Stomach (tissue), 8 donors: ENCODE measurements at regions not wholly inside any gene's neighbourhood (a gene's known extent, or its start where the extent isn't known, plus 50 kb on each side); places are given as distances from the start of the nearest gene placed in this dataset.
A peak's percentile ranks its signal among the peaks of the same experiment; 100 is the strongest.

Source experiments
- DNase-seq, 2 donors: peaks; one replicate each; pipeline versions ENCODE4 v3.0.0 to v3.0.0-alpha.2; 2013 to 2019
- H3K27ac ChIP-seq, 5 donors: fragments of 200-600 bp in 4 of 5; sonication (generic) in 4 of 5; one replicate each; pipeline ENCODE4 v1.5.1; 2013 to 2019; ENCODE audit warnings: mild to moderate bottlenecking in 1 of 5, moderate library complexity in 1 of 5
- H3K27me3 ChIP-seq, 3 donors: fragments of 200-600 bp; sonication (generic); one replicate each; pipeline ENCODE4 v1.5.1; 2017 to 2019; ENCODE audit warnings: mixed run types in 1 of 3
- H3K36me3 ChIP-seq, 4 donors: fragments of 200-600 bp; sonication (generic); 1 replicate in 3 of 4; 2 replicates in 1 of 4; pipeline ENCODE4 v1.5.1; 2016 to 2019
- H3K4me1 ChIP-seq, 4 donors: fragments of 200-600 bp; sonication (generic); one replicate each; pipeline ENCODE4 v1.5.1; 2016 to 2019
- H3K4me3 ChIP-seq, 4 donors: fragments of 200-600 bp; sonication (generic) in 3 of 4; one replicate each; pipeline ENCODE4 v1.5.1; 2016 to 2019; ENCODE audit warnings: mild to moderate bottlenecking in 1 of 4
- H3K9me3 ChIP-seq, 4 donors: fragments of 200-600 bp; sonication (generic); one replicate each; pipeline ENCODE4 v1.5.1; 2016 to 2019
- CTCF ChIP-seq, 7 experiments: fragments of 450-650 bp in 4 of 7; fragments of 200-600 bp in 3 of 7; sonication (generic) in 3 of 7; IDR thresholded peaks; one replicate each; pipeline ENCODE4 v1.5.1; 2016 to 2019; ENCODE audit warnings: antibody characterized with exemption in 7 of 7, control low read depth in 2 of 7, mild to moderate bottlenecking in 1 of 7
- EP300 ChIP-seq: sonication (generic); formaldehyde crosslinking; IDR thresholded peaks from one replicate; pipeline ENCODE4 v1.6.1; 2017; ENCODE audit warnings: antibody characterized with exemption
- POLR2A ChIP-seq, 4 donors: fragments of 450-650 bp; IDR thresholded peaks; one replicate each; pipeline ENCODE4 v1.6.1; 2016; ENCODE audit warnings: antibody characterized with exemption in 4 of 4, control low read depth in 2 of 4, mild to moderate bottlenecking in 1 of 4, moderate library complexity in 1 of 4
- POLR2AphosphoS5 ChIP-seq, 3 donors: sonication (generic); formaldehyde crosslinking; IDR thresholded peaks; one replicate each; pipeline ENCODE4 v1.6.1; 2016; ENCODE audit warnings: antibody characterized with exemption in 3 of 3
- WGBS, 5 donors: extraction: QIAGEN DNeasy Blood & Tissue Kit in 3 of 5; methylation state at CpG; one replicate each; pipeline versions ENCODE4 v1.1.5 to v1.1.7; 2013 to 2018; 5-methylcytosine and 5-hydroxymethylcytosine counted together
- intact Hi-C: fragments of 100-400 bp; cut with DNase I; formaldehyde crosslinking; loops from one replicate; pipeline ENCODE4 v1.15.1; 2023; ENCODE audit warnings: low total_unique reads
- donor health status: healthy with polysubstance abuse.
- donor health status: Bipolar disorder and iron deficiency.
- donor health status: healthy.

- 38 to 58% (median 50%) methylated on average over 2 of the region's 2 CpGs for WGBS, 5 donors
- Histone ChIP-seq H3K27me3 (no peaks in the 10 kb centered on the region), H3K4me3 (no peak overlapping the region), H3K4me1 (no peaks in the 10 kb centered on the region), H3K36me3 (no peaks in the 10 kb centered on the region), H3K27ac (no peak overlapping the region), H3K9me3 (peaks cover 0 to 5% (median 2%) of the 10 kb centered on the region in 4 donors)
- intact Hi-C loops: no loop called here
- TF ChIP-seq POLR2A (IDR thresholded peaks at IDR 0.05) (no peak), EP300 (no peak), CTCF (IDR thresholded peaks at IDR 0.05) (no peak), POLR2AphosphoS5 (IDR thresholded peaks at IDR 0.05) (no peak)
- no peak for DNase-seq
These were observed 1108.7 kb downstream of the NCAM2 start for GRCh38 chr21:22106720-22107410.

GRCh38 chr21:22115746-22116145 lies 1117.5 kb downstream of the NCAM2 start:
- no peaks in the 10 kb centered on the region for H3K36me3 ChIP-seq
- 32 to 56% (median 45%) methylated on average over 2 of the region's 2 CpGs for WGBS, 5 donors
- H3K4me3 ChIP-seq: no peak overlapping the region
- no peaks in the 10 kb centered on the region for H3K4me1 ChIP-seq
- intact Hi-C loops: no loop called here
- TF ChIP-seq EP300 (no peak), CTCF (IDR thresholded peaks at IDR 0.05) (no peak), POLR2AphosphoS5 (IDR thresholded peaks at IDR 0.05) (no peak), POLR2A (IDR thresholded peaks at IDR 0.05) (no peak)
- H3K27me3 ChIP-seq: no peaks in the 10 kb centered on the region
- H3K27ac ChIP-seq: no peak overlapping the region
- peak in 1 of 2 donors; percentile 3 for DNase-seq
- peaks cover 0 to 9% (median 4%) of the 10 kb centered on the region in 4 donors for H3K9me3 ChIP-seq

- Histone ChIP-seq H3K27ac (no peak overlapping the region), H3K4me1 (no peaks in the 10 kb centered on the region), H3K4me3 (no peak overlapping the region), H3K9me3 (peaks cover 0 to 36% (median 18%) of the 10 kb centered on the region in 4 donors), H3K36me3 (no peaks in the 10 kb centered on the region), H3K27me3 (no peaks in the 10 kb centered on the region)
- DNase-seq: no peak
- 74 to 84% (median 79%) methylated on average over 14 of the region's 14 CpGs for WGBS, 5 donors
- no peak for TF ChIP-seq EP300
- no peak for TF ChIP-seq POLR2A (IDR thresholded peaks at IDR 0.05)
- TF ChIP-seq CTCF (IDR thresholded peaks at IDR 0.05): no peak
- TF ChIP-seq POLR2AphosphoS5 (IDR thresholded peaks at IDR 0.05): no peak
- intact Hi-C loops: no loop called here
These were observed 1122.5 kb downstream of the NCAM2 start for GRCh38 chr21:22120616-22121266.

GRCh38 chr21:22125581-22125980 lies 1127.4 kb downstream of the NCAM2 start:
- TF ChIP-seq CTCF (IDR thresholded peaks at IDR 0.05): no peak
- TF ChIP-seq EP300: no peak
- no peak for TF ChIP-seq POLR2AphosphoS5 (IDR thresholded peaks at IDR 0.05)
- TF ChIP-seq POLR2A (IDR thresholded peaks at IDR 0.05): no peak
- no peaks in the 10 kb centered on the region for H3K27me3 ChIP-seq
- no peaks in the 10 kb centered on the region for H3K4me1 ChIP-seq
- H3K27ac ChIP-seq: no peak overlapping the region
- DNase-seq: no peak
- peaks cover 0 to 29% (median 17%) of the 10 kb centered on the region in 4 donors for H3K9me3 ChIP-seq
- no peaks in the 10 kb centered on the region for H3K36me3 ChIP-seq
- WGBS, 5 donors: 78 to 92% (median 87%) methylated on average over 2 of the region's 2 CpGs
- H3K4me3 ChIP-seq: no peak overlapping the region
- intact Hi-C loops: no loop called here
